DMS53 treated with DMSO at 0.1 percent for 48 hours (cell line): ENCODE measurements at regions not wholly inside any gene's neighbourhood (a gene's known extent, or its start where the extent isn't known, plus 50 kb on each side); places are given as distances from the start of the nearest gene placed in this dataset.

Experiments
- DNase-seq: peaks from one replicate; lab custom pipeline; 2025; ENCODE audit not compliant: unreplicated experiment; lab: John Stamatoyannopoulos, UW

GRCh38 chr6:163834226-163834970 is 419.9 kb downstream of the QKI start:
- DNase-seq: no peak

GRCh38 chr6:163831736-163832135 is 417.2 kb downstream of the QKI start:
- DNase-seq: no peak

- DNase-seq: no peak
Measured at GRCh38 chr6:163830641-163831040, 416.1 kb downstream of the QKI start.

- DNase-seq: no peak
Measured at GRCh38 chr6:163828038-163828795, 413.7 kb downstream of the QKI start.

- no peak for DNase-seq
Measured at GRCh38 chr6:163827143-163827542, 412.6 kb downstream of the QKI start.

GRCh38 chr6:163826629-163827028 is 412.1 kb downstream of the QKI start:
- no peak for DNase-seq

GRCh38 chr6:163825033-163825432 is 410.5 kb downstream of the QKI start:
- DNase-seq: no peak

- DNase-seq: no peak
Measured at GRCh38 chr6:163823577-163823976, 409.1 kb downstream of the QKI start.

GRCh38 chr6:163820745-163821458 is 406.4 kb downstream of the QKI start:
- no peak for DNase-seq

GRCh38 chr6:163820171-163820570 is 405.7 kb downstream of the QKI start:
- no peak for DNase-seq

- DNase-seq: no peak
Measured at GRCh38 chr6:163818719-163819118, 404.2 kb downstream of the QKI start.

- no peak for DNase-seq
Measured at GRCh38 chr6:163816441-163816840, 401.9 kb downstream of the QKI start.

- no peak for DNase-seq
Measured at GRCh38 chr6:163815796-163816195, 401.3 kb downstream of the QKI start.

GRCh38 chr6:163814494-163815364 is 400.2 kb downstream of the QKI start:
- peak; percentile 1 for DNase-seq

- no peak for DNase-seq
Measured at GRCh38 chr6:163813979-163814493, 399.5 kb downstream of the QKI start.

GRCh38 chr6:163811317-163811716 is 396.8 kb downstream of the QKI start:
- DNase-seq: no peak

- no peak for DNase-seq
Measured at GRCh38 chr6:163809364-163809763, 394.8 kb downstream of the QKI start.

- no peak for DNase-seq
Measured at GRCh38 chr6:163808871-163809270, 394.4 kb downstream of the QKI start.

- no peak for DNase-seq
Measured at GRCh38 chr6:163808231-163808630, 393.7 kb downstream of the QKI start.

- no peak for DNase-seq
Measured at GRCh38 chr6:163806755-163807499, 392.4 kb downstream of the QKI start.
